ENCODE measurements at regions not wholly inside any gene's neighbourhood (a gene's known extent, or its start where the extent isn't known, plus 50 kb on each side); places are given as distances from the start of the nearest gene placed in this dataset.

DNA sequence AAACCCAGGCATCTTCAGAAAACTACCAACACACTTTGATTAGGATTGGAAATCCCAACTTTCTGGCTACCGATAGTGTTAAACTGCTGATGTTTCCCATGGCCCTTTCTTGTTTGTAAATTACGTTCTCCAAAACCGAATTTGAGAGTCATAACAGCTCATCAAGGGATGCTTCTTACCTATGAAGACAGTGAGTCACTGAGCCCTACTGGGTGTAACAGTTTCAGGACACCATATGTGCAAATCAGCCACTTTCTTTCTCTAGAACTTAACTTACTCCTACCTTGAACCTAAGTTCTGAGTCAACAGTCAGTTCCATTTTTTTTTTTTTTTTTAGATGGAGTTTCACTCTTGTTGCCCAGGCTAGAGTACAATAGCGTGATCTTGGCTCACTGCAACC, 410.1 kb upstream of the TSHZ3 start:
- TF ChIP-seq, protein P1, sequence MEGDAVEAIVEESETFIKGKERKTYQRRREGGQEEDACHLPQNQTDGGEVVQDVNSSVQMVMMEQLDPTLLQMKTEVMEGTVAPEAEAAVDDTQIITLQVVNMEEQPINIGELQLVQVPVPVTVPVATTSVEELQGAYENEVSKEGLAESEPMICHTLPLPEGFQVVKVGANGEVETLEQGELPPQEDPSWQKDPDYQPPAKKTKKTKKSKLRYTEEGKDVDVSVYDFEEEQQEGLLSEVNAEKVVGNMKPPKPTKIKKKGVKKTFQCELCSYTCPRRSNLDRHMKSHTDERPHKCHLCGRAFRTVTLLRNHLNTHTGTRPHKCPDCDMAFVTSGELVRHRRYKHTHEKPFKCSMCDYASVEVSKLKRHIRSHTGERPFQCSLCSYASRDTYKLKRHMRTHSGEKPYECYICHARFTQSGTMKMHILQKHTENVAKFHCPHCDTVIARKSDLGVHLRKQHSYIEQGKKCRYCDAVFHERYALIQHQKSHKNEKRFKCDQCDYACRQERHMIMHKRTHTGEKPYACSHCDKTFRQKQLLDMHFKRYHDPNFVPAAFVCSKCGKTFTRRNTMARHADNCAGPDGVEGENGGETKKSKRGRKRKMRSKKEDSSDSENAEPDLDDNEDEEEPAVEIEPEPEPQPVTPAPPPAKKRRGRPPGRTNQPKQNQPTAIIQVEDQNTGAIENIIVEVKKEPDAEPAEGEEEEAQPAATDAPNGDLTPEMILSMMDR (IDR thresholded peaks at IDR 0.05; ENCODE audit: low read depth, low read length, missing control alignments) = no peak
- DNase-seq (ENCODE audit: low read depth) = no peak
- no peak overlapping the region for H3K4me3 ChIP-seq (ENCODE audit: low read depth, low read length)

DNA sequence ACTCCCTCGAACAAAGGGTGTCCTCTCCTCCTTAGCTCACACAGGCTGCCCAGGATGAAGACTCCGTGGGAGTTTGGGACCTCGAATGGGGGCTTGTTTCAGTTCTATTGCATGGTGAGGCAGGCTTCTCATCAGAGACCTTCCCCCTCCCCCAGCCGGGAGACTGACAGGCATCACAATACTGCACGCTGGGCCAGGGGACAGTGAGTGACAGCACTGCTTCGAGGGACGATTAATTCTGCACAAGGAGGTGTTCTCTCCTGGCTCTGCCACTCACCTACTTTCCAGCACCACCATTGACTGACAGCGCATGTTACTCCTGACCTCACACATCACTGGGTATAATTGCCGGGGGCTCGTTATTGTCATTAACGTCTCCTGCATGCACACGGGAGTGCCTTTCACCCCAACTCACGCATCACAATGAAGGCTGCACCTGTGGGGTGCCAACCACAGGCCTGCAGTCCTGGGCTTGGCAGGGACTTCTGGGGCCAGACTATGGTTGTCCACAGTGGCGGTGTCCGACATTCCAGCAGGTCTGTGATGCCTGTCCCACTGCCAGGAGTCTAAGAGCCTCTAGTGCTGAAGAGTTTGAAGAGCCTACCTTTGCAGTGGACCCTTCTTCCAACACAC, 412.2 kb upstream of the TSHZ3 start:
- TF ChIP-seq, protein P1 (IDR thresholded peaks at IDR 0.05; ENCODE audit: low read depth, low read length, missing control alignments) = no peak
- no peak for DNase-seq (ENCODE audit: low read depth)
- no peak overlapping the region for H3K4me3 ChIP-seq (ENCODE audit: low read depth, low read length)

DNA sequence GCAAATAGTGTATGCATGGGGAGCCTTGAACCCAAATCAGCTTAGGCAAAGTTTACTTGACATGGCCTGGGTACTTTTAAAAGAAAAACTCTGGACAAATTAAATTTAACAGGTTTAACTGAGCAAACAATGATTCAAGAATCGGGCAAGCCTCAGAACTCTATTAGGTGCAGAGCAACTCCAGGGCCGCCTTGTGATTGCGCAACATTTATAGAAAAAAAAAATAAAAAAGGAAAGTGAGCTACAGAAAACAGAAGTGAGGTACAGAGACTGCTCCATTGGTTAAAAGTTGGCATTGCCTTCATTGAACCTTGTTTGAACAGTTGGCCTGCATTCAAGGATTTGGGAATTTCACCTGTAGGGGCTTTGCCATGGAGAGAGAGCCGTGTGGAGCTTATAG, 421.0 kb upstream of the TSHZ3 start:
- TF ChIP-seq, protein P1 (IDR thresholded peaks at IDR 0.05; ENCODE audit: low read depth, low read length, missing control alignments) = no peak
- H3K4me3 ChIP-seq (ENCODE audit: low read depth, low read length) = no peak overlapping the region
- no peak for DNase-seq (ENCODE audit: low read depth)

GRCh38 chr19:31772915-31773314, 423.7 kb upstream of the TSHZ3 start:
- no peak for DNase-seq (ENCODE audit: low read depth)
- no peak overlapping the region for H3K4me3 ChIP-seq (ENCODE audit: low read depth, low read length)
- TF ChIP-seq, protein P1 (IDR thresholded peaks at IDR 0.05; ENCODE audit: low read depth, low read length, missing control alignments) = no peak

- DNase-seq (ENCODE audit: low read depth) = no peak
- TF ChIP-seq, protein P1 (IDR thresholded peaks at IDR 0.05; ENCODE audit: low read depth, low read length, missing control alignments) = no peak
- no peak overlapping the region for H3K4me3 ChIP-seq (ENCODE audit: low read depth, low read length)
These were observed 432.3 kb upstream of the TSHZ3 start for GRCh38 chr19:31781542-31781941.

GRCh38 chr19:31783592-31783991, 434.4 kb upstream of the TSHZ3 start:
- H3K4me3 ChIP-seq (ENCODE audit: low read depth, low read length) = no peak overlapping the region
- DNase-seq (ENCODE audit: low read depth) = no peak
- TF ChIP-seq, protein P1 (IDR thresholded peaks at IDR 0.05; ENCODE audit: low read depth, low read length, missing control alignments) = no peak

DNA sequence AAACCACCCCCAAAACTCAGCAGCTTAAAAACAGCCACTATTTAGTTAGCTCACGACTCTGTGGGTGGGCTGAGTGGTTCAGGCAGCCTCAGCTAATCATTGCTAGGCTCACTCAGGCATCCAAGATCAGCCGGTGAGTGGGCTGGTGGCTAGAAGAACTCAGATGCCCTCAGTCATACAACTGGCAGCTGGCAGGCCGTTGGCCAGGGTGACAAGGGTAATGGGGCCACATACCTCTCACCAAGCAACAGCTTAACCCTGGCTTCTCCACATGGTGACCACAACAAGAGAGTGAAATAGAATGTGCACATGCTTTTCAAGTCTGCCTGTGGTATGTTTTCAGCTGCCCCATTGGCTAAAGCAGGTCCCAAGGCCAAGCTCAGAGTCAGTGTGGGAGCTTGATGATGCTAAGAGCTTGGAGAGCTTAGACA, 435.4 kb upstream of the TSHZ3 start:
- DNase-seq (ENCODE audit: low read depth) = no peak
- TF ChIP-seq, protein P1 (IDR thresholded peaks at IDR 0.05; ENCODE audit: low read depth, low read length, missing control alignments) = no peak
- no peak overlapping the region for H3K4me3 ChIP-seq (ENCODE audit: low read depth, low read length)

Data from GM12864 (cell line).